GM12875 (cell line): ENCODE measurements at regions not wholly inside any gene's neighbourhood (a gene's known extent, or its start where the extent isn't known, plus 50 kb on each side); places are given as distances from the start of the nearest gene placed in this dataset.
"Not testable (repeated sequence)": the region's sequence is repeated elsewhere in the genome, so short reads cannot be mapped to it uniquely, and the experiment has no call there.

Source experiments
- H3K4me3 ChIP-seq: one replicate; pipeline ENCODE4 v1.5.1; 2011; ENCODE audit warnings: low read depth, low read length, control low read depth
- TF ChIP-seq, protein P1 (sequence below): IDR thresholded peaks from 2 replicates; pipeline ENCODE4 v1.5.1; 2011; ENCODE audit warnings: low read depth, mild to moderate bottlenecking, control low read depth, inconsistent platforms, low read length, moderate library complexity, borderline replicate concordance; ENCODE audit not compliant: insufficient read depth

DNA sequence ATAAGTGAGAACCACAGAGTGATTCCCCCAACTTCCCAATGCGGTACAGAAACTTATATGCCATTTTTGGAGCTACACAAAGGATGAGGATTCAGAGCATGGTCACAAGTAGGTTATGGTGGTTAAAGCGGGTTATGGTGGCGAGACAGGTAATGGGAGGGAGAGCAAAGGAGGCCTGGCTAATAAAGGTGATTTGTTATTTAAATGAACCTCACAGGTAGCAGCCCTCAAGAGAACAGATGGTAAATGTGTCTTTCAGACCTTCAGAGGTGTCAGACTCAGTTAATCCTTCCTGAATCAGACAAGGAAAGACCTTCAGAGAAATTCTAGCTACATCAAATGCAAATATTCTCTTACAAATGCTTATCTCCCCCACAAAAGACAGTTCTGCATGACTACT, 1971.4 kb downstream of the OLFM4 start:
- no peak overlapping the region for H3K4me3 ChIP-seq

DNA sequence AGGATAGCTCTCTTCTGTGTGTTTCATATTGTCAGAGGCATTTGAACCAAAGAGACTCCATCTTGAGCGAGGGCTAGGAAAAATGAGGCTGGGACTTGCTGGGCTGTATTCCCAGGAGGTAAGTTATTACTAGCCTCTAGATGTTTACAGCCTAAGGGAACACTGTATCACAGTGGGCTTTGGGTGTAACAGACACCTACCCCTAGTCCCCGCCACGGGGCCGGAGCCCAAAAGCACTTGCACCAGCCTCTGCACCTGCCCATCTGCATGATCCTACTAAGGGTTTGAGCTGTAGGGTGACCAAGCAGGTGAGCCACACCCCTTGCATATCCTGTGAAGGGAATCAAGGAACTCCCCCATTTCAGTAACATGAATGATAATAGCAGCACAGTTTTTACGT, 1972.2 kb downstream of the OLFM4 start:
- TF ChIP-seq, protein P1, sequence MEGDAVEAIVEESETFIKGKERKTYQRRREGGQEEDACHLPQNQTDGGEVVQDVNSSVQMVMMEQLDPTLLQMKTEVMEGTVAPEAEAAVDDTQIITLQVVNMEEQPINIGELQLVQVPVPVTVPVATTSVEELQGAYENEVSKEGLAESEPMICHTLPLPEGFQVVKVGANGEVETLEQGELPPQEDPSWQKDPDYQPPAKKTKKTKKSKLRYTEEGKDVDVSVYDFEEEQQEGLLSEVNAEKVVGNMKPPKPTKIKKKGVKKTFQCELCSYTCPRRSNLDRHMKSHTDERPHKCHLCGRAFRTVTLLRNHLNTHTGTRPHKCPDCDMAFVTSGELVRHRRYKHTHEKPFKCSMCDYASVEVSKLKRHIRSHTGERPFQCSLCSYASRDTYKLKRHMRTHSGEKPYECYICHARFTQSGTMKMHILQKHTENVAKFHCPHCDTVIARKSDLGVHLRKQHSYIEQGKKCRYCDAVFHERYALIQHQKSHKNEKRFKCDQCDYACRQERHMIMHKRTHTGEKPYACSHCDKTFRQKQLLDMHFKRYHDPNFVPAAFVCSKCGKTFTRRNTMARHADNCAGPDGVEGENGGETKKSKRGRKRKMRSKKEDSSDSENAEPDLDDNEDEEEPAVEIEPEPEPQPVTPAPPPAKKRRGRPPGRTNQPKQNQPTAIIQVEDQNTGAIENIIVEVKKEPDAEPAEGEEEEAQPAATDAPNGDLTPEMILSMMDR = no peak
- no peak overlapping the region for H3K4me3 ChIP-seq

More for the DNA sequence above, 1971.4 kb downstream of the OLFM4 start:
- TF ChIP-seq, protein P1 = no peak

DNA sequence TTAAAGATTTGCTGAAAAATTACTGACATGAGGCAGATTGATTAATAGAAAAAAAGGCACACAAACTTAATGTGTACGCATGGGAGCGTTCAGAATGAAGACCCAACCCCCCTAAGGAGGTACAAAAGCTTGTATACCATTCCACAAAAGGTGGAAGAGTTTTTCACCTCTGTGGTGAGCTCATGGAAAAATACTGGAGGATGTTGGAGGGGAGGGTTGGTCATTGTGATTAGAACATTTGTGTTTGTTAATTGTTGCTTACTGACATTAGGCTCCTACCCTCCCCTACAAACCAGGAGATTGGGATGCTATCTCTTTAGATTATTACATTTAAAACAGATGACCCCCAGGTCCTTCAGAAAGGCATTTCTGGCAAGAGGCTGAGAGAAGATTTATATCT, 1973.3 kb downstream of the OLFM4 start:
- TF ChIP-seq, protein P1 = no peak
- H3K4me3 ChIP-seq = no peak overlapping the region

DNA sequence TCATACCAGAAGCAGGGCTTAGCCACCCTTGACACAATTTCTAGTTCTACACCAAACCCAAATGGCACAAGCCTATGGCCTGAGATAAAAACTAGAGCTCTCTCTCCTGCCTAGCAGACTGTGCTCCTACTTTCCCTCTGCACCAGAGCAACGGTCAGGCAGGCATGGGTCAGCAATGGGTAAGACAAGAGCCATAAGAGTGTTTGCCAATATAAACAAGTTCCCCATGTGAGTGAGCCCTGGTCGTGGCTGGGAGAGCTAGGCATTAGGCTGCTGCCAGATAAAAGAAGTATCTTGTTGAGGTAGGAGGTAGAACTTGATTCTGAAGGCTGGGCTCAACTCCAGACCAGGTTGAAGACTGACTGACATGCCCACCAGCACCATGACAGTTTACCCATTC, 1979.1 kb downstream of the OLFM4 start:
- H3K4me3 ChIP-seq = no peak overlapping the region
- TF ChIP-seq, protein P1 = no peak

DNA sequence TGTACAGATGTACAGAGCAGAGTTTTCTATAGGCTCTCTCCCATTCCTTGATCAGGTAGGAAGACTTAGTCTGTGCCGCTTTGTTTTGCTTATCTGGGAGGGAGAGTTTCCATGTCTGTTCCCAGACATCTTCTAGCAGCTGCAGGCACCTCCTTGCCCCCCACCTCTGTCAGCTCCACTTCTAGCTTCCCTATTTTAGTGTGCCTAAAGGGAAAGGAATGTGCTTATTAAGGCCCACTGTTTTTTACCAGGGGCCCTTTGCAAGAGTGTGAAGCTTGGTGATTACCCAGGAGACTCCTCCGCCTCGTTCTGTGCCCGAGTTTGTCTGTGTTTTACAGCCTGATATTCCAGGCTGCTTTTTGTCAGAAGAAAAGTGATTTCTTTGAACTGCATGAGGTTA, 1984.4 kb downstream of the OLFM4 start:
- TF ChIP-seq, protein P1 = no peak

DNA sequence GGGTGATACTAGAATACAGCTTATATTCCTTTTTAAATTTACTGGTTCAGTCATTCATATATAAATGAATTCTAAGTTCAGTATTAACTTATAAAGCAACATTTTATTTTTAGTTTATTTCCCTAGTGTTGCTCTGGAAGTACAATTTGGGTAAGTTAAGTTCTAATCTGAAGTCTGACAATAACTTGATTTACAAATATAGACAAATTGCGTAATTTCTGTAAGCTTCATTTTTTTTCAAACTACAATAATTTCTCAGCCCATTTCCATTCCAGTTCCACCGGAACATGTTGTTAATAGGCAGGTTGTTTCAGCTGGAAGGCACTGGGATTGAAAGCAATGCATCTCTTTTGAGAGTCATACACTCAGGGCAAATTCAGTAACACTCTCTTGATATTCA, 2000.7 kb downstream of the OLFM4 start:
- TF ChIP-seq, protein P1 = no peak
- H3K4me3 ChIP-seq = no peak overlapping the region

More for the DNA sequence above, 1984.4 kb downstream of the OLFM4 start:
- H3K4me3 ChIP-seq = no peak overlapping the region

DNA sequence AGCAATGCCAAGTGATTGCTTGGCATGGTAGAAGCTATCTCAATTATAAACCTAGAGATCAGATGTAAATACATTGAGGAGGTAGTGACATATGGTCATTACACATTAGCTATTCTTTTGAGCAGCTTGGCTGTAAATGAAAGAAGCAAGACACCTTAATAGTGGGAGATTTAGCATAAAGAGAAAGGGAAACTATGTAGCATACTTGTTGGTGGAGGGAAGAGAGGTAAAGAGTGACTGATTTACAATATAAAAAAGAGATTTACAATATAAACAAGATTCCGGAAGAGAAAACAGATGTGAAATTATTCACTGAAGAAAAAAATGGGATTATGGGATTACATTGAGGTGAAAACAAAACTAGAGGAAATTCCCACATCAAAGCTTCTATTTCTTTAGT, 2009.6 kb downstream of the OLFM4 start:
- TF ChIP-seq, protein P1 = no peak
- H3K4me3 ChIP-seq = no peak overlapping the region

DNA sequence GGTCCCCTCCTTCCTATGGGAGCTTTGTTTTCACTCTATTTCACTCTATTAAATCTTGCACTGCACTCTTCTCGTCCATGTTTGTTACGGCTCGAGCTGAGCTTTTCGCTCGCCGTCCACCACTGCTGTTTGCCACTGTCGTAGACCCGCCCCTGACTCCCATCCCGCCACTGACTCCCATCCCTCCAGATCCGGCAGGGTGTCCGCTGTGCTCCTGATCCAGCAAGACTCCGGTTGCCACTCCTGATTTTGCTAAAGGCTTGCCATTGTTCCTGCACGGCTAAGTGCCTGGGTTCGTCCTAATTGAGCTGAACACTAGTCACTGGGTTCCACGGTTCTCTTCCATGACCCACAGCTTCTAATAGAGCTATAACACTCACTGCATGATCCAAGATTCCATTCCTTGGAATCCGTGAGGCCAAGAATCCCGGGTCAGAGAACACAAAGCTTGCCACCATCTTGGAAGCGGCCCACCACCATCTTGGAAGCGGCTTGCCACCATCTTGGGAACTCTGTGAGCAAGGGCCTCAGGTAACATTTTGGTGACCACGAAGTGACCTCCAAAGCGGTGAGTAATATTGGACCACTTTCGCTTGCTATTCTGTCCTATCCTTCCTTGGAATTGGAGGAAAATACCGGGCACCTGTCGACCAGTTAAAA, 2025.4 kb downstream of the OLFM4 start:
- not testable (repeated sequence) for H3K4me3 ChIP-seq

DNA sequence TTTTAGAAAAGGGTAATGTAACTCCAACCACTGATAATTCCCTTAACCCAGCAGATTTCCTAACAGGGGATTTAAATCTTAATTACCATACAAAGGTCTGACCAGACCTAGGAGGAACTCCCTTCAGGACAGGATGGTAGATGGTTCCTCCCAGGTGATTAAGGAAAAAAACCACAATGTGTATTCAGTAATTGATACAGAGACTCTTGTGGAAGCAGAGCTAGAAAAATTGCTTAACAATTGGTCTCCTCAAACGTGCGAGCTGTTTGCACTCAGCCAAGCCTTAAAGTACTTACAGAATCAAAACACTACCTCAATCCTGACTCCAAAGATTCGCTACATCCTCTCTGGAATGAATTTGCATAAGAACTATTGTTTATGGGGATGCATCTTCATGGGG, 2027.1 kb downstream of the OLFM4 start:
- not testable (repeated sequence) for H3K4me3 ChIP-seq
